IMR-90 (cell line): ENCODE measurements at regions not wholly inside any gene's neighbourhood (a gene's known extent, or its start where the extent isn't known, plus 50 kb on each side); places are given as distances from the start of the nearest gene placed in this dataset.

Experiments used
- ATAC-seq: fragments of 200-7000 bp; cut with Tn5 transposase; 2 replicates; pipeline ENCODE4 v1.9.1; 2020; ENCODE audit warnings: low read depth, mild to moderate bottlenecking, moderate library complexity
- BruUV-seq: library from RNA; stranded (reverse); fragments of 400-500 nt; replicated peaks from 2 replicates; lab custom pipeline; 2021; lab: Mats Ljungman, UMichigan
- CTCF ChIA-PET: fragments of 300-600 bp; formaldehyde crosslinking; extraction: SDS; loops from one replicate; lab custom pipeline; 2021; ENCODE audit warnings: antibody characterized with exemption; lab: Yijun Ruan, JAX
- POLR2A ChIA-PET: fragments of 300-600 bp; sonication (Branson Sonifier 250); formaldehyde crosslinking; loops from one replicate; lab custom pipeline; 2022; ENCODE audit warnings: antibody characterized with exemption; ENCODE audit not compliant: unreplicated experiment; lab: Charles Lee
- DNase-seq: peaks from one replicate; pipeline ENCODE4 v3.0.0; 2013
- H2AFZ ChIP-seq: replicated peaks from 2 replicates; pipeline ENCODE3; 2013; ENCODE audit warnings: low read length, mild to moderate bottlenecking; ENCODE audit not compliant: poor library complexity
- H2AK5ac ChIP-seq: 2 replicates; pipeline ENCODE4 v1.6.1; 2013; ENCODE audit warnings: low read depth, low read length, inconsistent platforms
- H2AK9ac ChIP-seq: replicated peaks from 2 replicates; pipeline ENCODE3; 2013; ENCODE audit warnings: mild to moderate bottlenecking, low read depth, low read length, moderate library complexity; ENCODE audit not compliant: poor library complexity
- H2BK120ac ChIP-seq: 2 replicates; pipeline ENCODE4 v1.6.1; 2013; ENCODE audit warnings: low read depth, low read length, inconsistent platforms
- H2BK15ac ChIP-seq: 3 replicates; pipeline ENCODE4 v1.6.1; 2013; ENCODE audit warnings: low read depth, low read length, inconsistent platforms
- H2BK20ac ChIP-seq: 2 replicates; pipeline ENCODE4 v1.6.1; 2013; ENCODE audit warnings: low read depth, mild to moderate bottlenecking, inconsistent platforms, low read length, moderate library complexity
- H2BK5ac ChIP-seq: 2 replicates; pipeline ENCODE4 v1.6.1; 2013; ENCODE audit warnings: mild to moderate bottlenecking, low read depth, low read length, inconsistent platforms; ENCODE audit not compliant: poor library complexity, severe bottlenecking
- H3K14ac ChIP-seq: replicated peaks from 2 replicates; pipeline ENCODE4 v1.6.1; 2013; ENCODE audit warnings: low read depth, low read length, inconsistent platforms
- H3K18ac ChIP-seq: 2 replicates; pipeline ENCODE4 v1.6.1; 2013; ENCODE audit warnings: low read depth, low read length, control low read depth
- H3K23ac ChIP-seq: 2 replicates; pipeline ENCODE4 v1.6.1; 2013; ENCODE audit warnings: low read depth, low read length, inconsistent platforms
- H3K27ac ChIP-seq: 2 replicates; pipeline ENCODE4 v1.5.1; 2013; ENCODE audit warnings: mild to moderate bottlenecking, control low read depth, low read length; ENCODE audit not compliant: insufficient read depth
- H3K27me3 ChIP-seq: 2 replicates; pipeline ENCODE4 v1.6.1; 2013; ENCODE audit warnings: low read length; ENCODE audit not compliant: control insufficient read depth, insufficient read depth
- H3K36me3 ChIP-seq: 2 replicates; pipeline ENCODE4 v1.6.1; 2013; ENCODE audit warnings: low read length, mixed read lengths; ENCODE audit not compliant: control insufficient read depth, insufficient read depth
- H3K4ac ChIP-seq: 2 replicates; pipeline ENCODE4 v1.6.1; 2013; ENCODE audit warnings: low read depth, low read length, inconsistent platforms
- H3K4me1 ChIP-seq: 2 replicates; pipeline ENCODE4 v1.6.1; 2013; ENCODE audit warnings: low read length, mixed read lengths; ENCODE audit not compliant: control insufficient read depth, insufficient read depth
- H3K4me2 ChIP-seq: 2 replicates; pipeline ENCODE4 v1.6.1; 2013; ENCODE audit warnings: low read depth, mild to moderate bottlenecking, control low read depth, low read length, moderate library complexity
- H3K4me3 ChIP-seq: 2 replicates; pipeline ENCODE4 v1.5.1; 2013; ENCODE audit warnings: low read depth, mild to moderate bottlenecking, control low read depth, low read length, moderate library complexity; ENCODE audit not compliant: insufficient read depth
- H3K56ac ChIP-seq: 2 replicates; pipeline ENCODE4 v1.6.1; 2013; ENCODE audit warnings: low read length, inconsistent platforms; ENCODE audit not compliant: insufficient read depth; ENCODE audit errors: extremely low read depth
- H3K79me1 ChIP-seq, 2 experiments: 2 replicates each; pipeline ENCODE4 v1.6.1; 2013; ENCODE audit warnings: low read length in 2 of 2, inconsistent platforms in 1 of 2, low read depth in 1 of 2
- H3K9ac ChIP-seq: 2 replicates; pipeline ENCODE4 v1.6.1; 2013; ENCODE audit warnings: low read depth, low read length, control low read depth
- H3K9me1 ChIP-seq: 2 replicates; pipeline ENCODE4 v1.6.1; 2013; ENCODE audit warnings: low read length, inconsistent platforms; ENCODE audit not compliant: insufficient read depth
- H3K9me3 ChIP-seq: 2 replicates; pipeline ENCODE4 v1.6.1; 2013; ENCODE audit warnings: low read length; ENCODE audit not compliant: control insufficient read depth, insufficient read depth
- H4K20me1 ChIP-seq: 2 replicates; pipeline ENCODE4 v1.6.1; 2013; ENCODE audit warnings: low read length, inconsistent platforms; ENCODE audit not compliant: insufficient read depth
- H4K5ac ChIP-seq: 2 replicates; pipeline ENCODE4 v1.6.1; 2013; ENCODE audit warnings: mild to moderate bottlenecking, low read depth, low read length, control low read depth
- H4K8ac ChIP-seq, 2 experiments: 2 replicates each; pipeline ENCODE4 v1.6.1; 2013; ENCODE audit warnings: low read depth in 2 of 2, low read length in 2 of 2, control low read depth in 1 of 2, inconsistent platforms in 1 of 2
- H4K91ac ChIP-seq: 2 replicates; pipeline ENCODE4 v1.6.1; 2013; ENCODE audit warnings: low read depth, low read length, inconsistent platforms; ENCODE audit not compliant: insufficient read depth
- BHLHE40 ChIP-seq: fragments of 150-350 bp; IDR thresholded peaks from 2 replicates; pipeline ENCODE4 v1.6.1; 2016; ENCODE audit warnings: mild to moderate bottlenecking, low read depth, low read length
- CEBPB ChIP-seq: IDR thresholded peaks from 2 replicates; pipeline ENCODE4 v1.6.1; 2012; ENCODE audit warnings: low read depth, low read length, improper control_type of control experiment
- CHD1 ChIP-seq: IDR thresholded peaks from 2 replicates; pipeline ENCODE4 v1.6.1; 2012; ENCODE audit warnings: low read depth, low read length, improper control_type of control experiment
- CTCF ChIP-seq: conservative IDR thresholded peaks from 2 replicates; pipeline ENCODE4 v1.5.1; 2012; ENCODE audit warnings: mild to moderate bottlenecking, low read depth, low read length, improper control_type of control experiment
- ELK1 ChIP-seq: fragments of 150-350 bp; IDR thresholded peaks from 2 replicates; pipeline ENCODE4 v1.6.1; 2016; ENCODE audit warnings: low read depth, mild to moderate bottlenecking, low read length, moderate library complexity, borderline replicate concordance
- MAFK ChIP-seq: IDR thresholded peaks from 2 replicates; pipeline ENCODE4 v1.6.1; 2012; ENCODE audit warnings: low read depth, low read length, improper control_type of control experiment
- MAZ ChIP-seq: IDR thresholded peaks from 2 replicates; pipeline ENCODE4 v1.6.1; 2012; ENCODE audit warnings: low read depth, mild to moderate bottlenecking, low read length, improper control_type of control experiment, moderate library complexity, borderline replicate concordance
- NFE2L2 ChIP-seq: fragments of 150-350 bp; IDR thresholded peaks from 2 replicates; pipeline ENCODE4 v1.6.1; 2016; ENCODE audit warnings: low read depth, mild to moderate bottlenecking, low read length
- POLR2A ChIP-seq: IDR thresholded peaks from 2 replicates; pipeline ENCODE4 v1.6.1; 2012; ENCODE audit warnings: mild to moderate bottlenecking, low read depth, low read length
- RAD21 ChIP-seq: IDR thresholded peaks from 2 replicates; pipeline ENCODE4 v1.6.1; 2012; ENCODE audit warnings: low read length, improper control_type of control experiment
- RCOR1 ChIP-seq: IDR thresholded peaks from 2 replicates; pipeline ENCODE4 v1.6.1; 2012; ENCODE audit warnings: mild to moderate bottlenecking, low read length, improper control_type of control experiment; ENCODE audit not compliant: insufficient replicate concordance
- RFX5 ChIP-seq: IDR thresholded peaks from 2 replicates; pipeline ENCODE4 v1.8.0; 2012; ENCODE audit warnings: low read depth, mild to moderate bottlenecking, low read length, moderate library complexity
- SMC3 ChIP-seq: fragments of 150-350 bp; IDR thresholded peaks from 2 replicates; pipeline ENCODE4 v1.6.1; 2016; ENCODE audit warnings: low read depth, mild to moderate bottlenecking, antibody characterized with exemption, low read length, moderate library complexity
- USF2 ChIP-seq: fragments of 150-350 bp; IDR thresholded peaks from 2 replicates; pipeline ENCODE4 v1.6.1; 2017; ENCODE audit warnings: mild to moderate bottlenecking, antibody characterized with exemption, low read length, low read depth
- WGBS, 2 experiments: methylation state at CpG; one replicate each; pipeline versions ENCODE4 v1.1.5 to v1.1.7; 2013; ENCODE audit warnings: missing lambda C conversion rate in 2 of 2; ENCODE audit not compliant: insufficient read length in 1 of 2; ENCODE audit errors: extremely low coverage in 2 of 2; 5-methylcytosine and 5-hydroxymethylcytosine counted together
- dilution Hi-C: fragments of 300-500 bp; cut with HindIII; formaldehyde crosslinking; loops from one replicate; pipeline ENCODE4 v1.14.3; 2018; ENCODE audit warnings: low sequenced_read_pairs; ENCODE audit not compliant: unreplicated experiment
- in situ Hi-C: fragments of 300-500 bp; cut with MboI; formaldehyde crosslinking; loops from 3 replicates; pipeline ENCODE4 v1.14.3; 2019; ENCODE audit warnings: low sequenced_read_pairs, inconsistent platforms, mixed read lengths
- intact Hi-C: fragments of 100-400 bp; cut with micrococcal nuclease; formaldehyde crosslinking; loops from 2 replicates; pipeline ENCODE4 v1.10.0; 2022

GRCh38 chr10:64785816-64786215 lies 1264.6 kb downstream of the REEP3 start:
- Histone ChIP-seq H3K9ac (no peak overlapping the region), H3K79me1 (no peaks in the 10 kb centered on the region), H2BK20ac (no peak overlapping the region), H4K20me1 (no peaks in the 10 kb centered on the region), H3K9me1 (no peaks in the 10 kb centered on the region), H3K9me3 (peaks cover 10% of the 10 kb centered on the region), H3K56ac (no peak overlapping the region), H4K91ac (no peak overlapping the region), H3K4me3 (no peak overlapping the region), H2AK5ac (no peak overlapping the region), H2BK5ac (no peak overlapping the region), H2AFZ (no peak overlapping the region), H3K27me3 (no peaks in the 10 kb centered on the region), H3K4me1 (no peaks in the 10 kb centered on the region), H3K4me2 (no peak overlapping the region), H3K36me3 (no peaks in the 10 kb centered on the region), H3K18ac (no peak overlapping the region), H2AK9ac (no peak overlapping the region), H2BK120ac (no peak overlapping the region), H4K8ac (no peak overlapping the region), H3K4ac (no peak overlapping the region), H4K5ac (no peak overlapping the region), H3K27ac (no peak overlapping the region), H3K23ac (no peak overlapping the region), H3K14ac (no peak overlapping the region), H2BK15ac (no peak overlapping the region)
- DNase-seq = no peak
- in situ Hi-C loops = no loop called here
- ChIA-PET POLR2A (no interaction called here), CTCF (no interaction called here)
- intact Hi-C loops = no loop called here
- TF ChIP-seq NFE2L2 = no peak
- TF ChIP-seq CHD1 = no peak
- no peak for TF ChIP-seq CTCF
- TF ChIP-seq MAFK = no peak
- TF ChIP-seq MAZ = no peak
- no peak for TF ChIP-seq RCOR1
- TF ChIP-seq BHLHE40 = no peak
- TF ChIP-seq RFX5 = no peak
- TF ChIP-seq POLR2A = no peak
- no peak for TF ChIP-seq RAD21
- no peak for TF ChIP-seq CEBPB
- TF ChIP-seq ELK1 = no peak
- no peak for TF ChIP-seq SMC3
- TF ChIP-seq USF2 = no peak
- no TSS peak for BruUV-seq
- WGBS, 2 experiments = 20% methylated on average over 1 of the region's 3 CpGs; no CpG with 5 or more reads in 1 of the 2 experiments
- ATAC-seq = no peak
- dilution Hi-C loops = no loop called here
